ENCODE measurements at regions not wholly inside any gene's neighbourhood (a gene's known extent, or its start where the extent isn't known, plus 50 kb on each side); places are given as distances from the start of the nearest gene placed in this dataset.
"Not testable (repeated sequence)": the region's sequence is repeated elsewhere in the genome, so short reads cannot be mapped to it uniquely, and the experiment has no call there.

DNA sequence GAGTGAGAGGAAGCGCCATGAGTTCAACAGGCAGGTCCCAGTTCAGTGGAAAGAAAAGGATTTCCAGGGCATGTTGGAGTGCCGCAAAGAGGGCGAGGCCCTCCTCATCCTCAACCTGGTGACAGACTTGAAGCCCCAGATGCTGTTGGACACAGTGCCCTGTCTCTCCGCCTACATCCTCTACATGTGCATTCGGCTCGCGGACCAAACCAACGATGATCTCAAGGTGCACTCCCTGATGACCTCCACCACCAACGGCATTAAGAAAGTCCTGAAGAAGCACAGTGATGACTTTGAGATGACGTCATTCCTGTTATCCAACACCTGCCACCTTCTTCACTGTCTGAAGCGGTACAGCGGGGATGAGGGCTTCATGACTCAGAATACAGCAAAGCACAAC, 1667.4 kb downstream of the SPATA31A7 start:
- TF ChIP-seq, protein P1, sequence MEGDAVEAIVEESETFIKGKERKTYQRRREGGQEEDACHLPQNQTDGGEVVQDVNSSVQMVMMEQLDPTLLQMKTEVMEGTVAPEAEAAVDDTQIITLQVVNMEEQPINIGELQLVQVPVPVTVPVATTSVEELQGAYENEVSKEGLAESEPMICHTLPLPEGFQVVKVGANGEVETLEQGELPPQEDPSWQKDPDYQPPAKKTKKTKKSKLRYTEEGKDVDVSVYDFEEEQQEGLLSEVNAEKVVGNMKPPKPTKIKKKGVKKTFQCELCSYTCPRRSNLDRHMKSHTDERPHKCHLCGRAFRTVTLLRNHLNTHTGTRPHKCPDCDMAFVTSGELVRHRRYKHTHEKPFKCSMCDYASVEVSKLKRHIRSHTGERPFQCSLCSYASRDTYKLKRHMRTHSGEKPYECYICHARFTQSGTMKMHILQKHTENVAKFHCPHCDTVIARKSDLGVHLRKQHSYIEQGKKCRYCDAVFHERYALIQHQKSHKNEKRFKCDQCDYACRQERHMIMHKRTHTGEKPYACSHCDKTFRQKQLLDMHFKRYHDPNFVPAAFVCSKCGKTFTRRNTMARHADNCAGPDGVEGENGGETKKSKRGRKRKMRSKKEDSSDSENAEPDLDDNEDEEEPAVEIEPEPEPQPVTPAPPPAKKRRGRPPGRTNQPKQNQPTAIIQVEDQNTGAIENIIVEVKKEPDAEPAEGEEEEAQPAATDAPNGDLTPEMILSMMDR (IDR thresholded peaks at IDR 0.05), result not testable (repeated sequence)
- TF ChIP-seq POLR2A (IDR thresholded peaks at IDR 0.05), result not testable (repeated sequence)
